SK-N-SH (cell line): ENCODE measurements at regions not wholly inside any gene's neighbourhood (a gene's known extent, or its start where the extent isn't known, plus 50 kb on each side); places are given as distances from the start of the nearest gene placed in this dataset.

Experiments used
- CTCF ChIP-seq: fragments of 200-600 bp; sonication (generic); IDR thresholded peaks from 2 replicates; pipeline ENCODE4 v1.6.1; 2017; ENCODE audit warnings: antibody characterized with exemption, mild to moderate bottlenecking, moderate library complexity
- EP300 ChIP-seq, 2 experiments: IDR thresholded peaks; 2 replicates each; pipeline versions ENCODE4 v1.4.0 to v1.6.1; 2012; ENCODE audit warnings: borderline replicate concordance in 1 of 2, low read depth in 1 of 2, low read length in 1 of 2
- FOXM1 ChIP-seq: IDR thresholded peaks from 2 replicates; pipeline ENCODE4 v1.4.0; 2012; ENCODE audit warnings: low read depth, mild to moderate bottlenecking
- JUND ChIP-seq: IDR thresholded peaks from 2 replicates; pipeline ENCODE4 v1.4.0; 2012
- POLR2AphosphoS5 ChIP-seq: IDR thresholded peaks from 2 replicates; pipeline ENCODE4 v1.6.1; 2012; ENCODE audit warnings: low read depth, low read length
- RCOR1 ChIP-seq: fragments of 150-350 bp; IDR thresholded peaks from 2 replicates; pipeline ENCODE4 v1.6.1; 2017; ENCODE audit warnings: antibody characterized with exemption, low read length
- RXRA ChIP-seq: IDR thresholded peaks from 2 replicates; pipeline ENCODE4 v1.4.0; 2012; ENCODE audit warnings: low read depth, mild to moderate bottlenecking, borderline replicate concordance
- SIN3A ChIP-seq: IDR thresholded peaks from 2 replicates; pipeline ENCODE4 v1.6.1; 2012; ENCODE audit warnings: low read depth, mild to moderate bottlenecking, low read length, moderate library complexity, borderline replicate concordance
- TAF1 ChIP-seq: IDR thresholded peaks from 2 replicates; pipeline ENCODE4 v1.6.1; 2012; ENCODE audit warnings: low read depth, mild to moderate bottlenecking, low read length, moderate library complexity, borderline replicate concordance
- TCF12 ChIP-seq: IDR thresholded peaks from 2 replicates; pipeline ENCODE4 v1.4.0; 2012
- TEAD4 ChIP-seq: IDR thresholded peaks from 2 replicates; pipeline ENCODE4 v1.4.0; 2012; ENCODE audit warnings: mild to moderate bottlenecking, borderline replicate concordance; ENCODE audit not compliant: insufficient read depth
- USF2 ChIP-seq: fragments of 150-350 bp; IDR thresholded peaks from 2 replicates; pipeline ENCODE4 v1.6.1; 2017; ENCODE audit warnings: antibody characterized with exemption, low read length, low read depth, borderline replicate concordance
- YY1 ChIP-seq: IDR thresholded peaks from 2 replicates; pipeline ENCODE4 v1.4.0; 2012; ENCODE audit warnings: low read depth, mild to moderate bottlenecking

- no peak for TF ChIP-seq TCF12
- no peak for TF ChIP-seq TEAD4
- TF ChIP-seq JUND: no peak
- no peak for TF ChIP-seq CTCF
- TF ChIP-seq TAF1: no peak
- no peak for TF ChIP-seq YY1
- TF ChIP-seq POLR2AphosphoS5: no peak
- TF ChIP-seq RXRA: no peak
- no peak for TF ChIP-seq USF2
- TF ChIP-seq EP300 (IDR thresholded peaks at IDR 0.05; ENCODE audit: borderline replicate concordance in 1 of 2, low read depth in 1 of 2, low read length in 1 of 2): no peak
- no peak for TF ChIP-seq RCOR1
- no peak for TF ChIP-seq SIN3A
- TF ChIP-seq FOXM1: no peak
These were observed 72.1 kb upstream of the SLC28A3 start for GRCh38 chr9:84412654-84413053.
